MM.1S (cell line): ENCODE measurements at regions not wholly inside any gene's neighbourhood (a gene's known extent, or its start where the extent isn't known, plus 50 kb on each side); places are given as distances from the start of the nearest gene placed in this dataset.

Experiments used
- DNase-seq: peaks from one replicate; pipeline ENCODE4 v3.0.0-alpha.2; 2015
- H2AFZ ChIP-seq: fragments of 300-600 bp; sonication (generic); 2 replicates; pipeline ENCODE4 v1.6.0; 2016; ENCODE audit warnings: antibody characterized with exemption, low read length
- H3F3A ChIP-seq: fragments of 300-600 bp; sonication (generic); 2 replicates; pipeline ENCODE4 v1.6.1; 2016; ENCODE audit warnings: mild to moderate bottlenecking, antibody characterized with exemption, low read length, moderate library complexity, mixed read lengths; ENCODE audit not compliant: insufficient read depth
- H3K27ac ChIP-seq: fragments of 300-600 bp; sonication (generic); 2 replicates; pipeline ENCODE4 v1.5.1; 2016; ENCODE audit warnings: mild to moderate bottlenecking, low read length
- H3K27me3 ChIP-seq: fragments of 300-600 bp; sonication (generic); replicated peaks from 2 replicates; pipeline ENCODE4 v1.6.0; 2016; ENCODE audit warnings: low read length; ENCODE audit not compliant: insufficient read depth
- H3K36me3 ChIP-seq: fragments of 300-600 bp; sonication (generic); replicated peaks from 2 replicates; pipeline ENCODE4 v1.6.1; 2016; ENCODE audit warnings: mild to moderate bottlenecking, low read length, mixed read lengths; ENCODE audit not compliant: insufficient read depth
- H3K4me1 ChIP-seq: fragments of 300-600 bp; sonication (generic); 2 replicates; pipeline ENCODE4 v1.6.1; 2016; ENCODE audit warnings: low read length, mixed read lengths
- H3K4me2 ChIP-seq: fragments of 300-600 bp; sonication (generic); 2 replicates; pipeline ENCODE4 v1.6.0; 2016; ENCODE audit warnings: low read depth, low read length
- H3K4me3 ChIP-seq: fragments of 300-600 bp; sonication (generic); 2 replicates; pipeline ENCODE4 v1.5.1; 2016; ENCODE audit warnings: low read length, mixed read lengths
- H3K79me2 ChIP-seq: fragments of 300-600 bp; sonication (generic); 2 replicates; pipeline ENCODE4 v1.6.1; 2016; ENCODE audit warnings: mixed run types, low read length, mixed read lengths
- H3K9ac ChIP-seq: fragments of 300-600 bp; sonication (generic); 2 replicates; pipeline ENCODE4 v1.6.1; 2016; ENCODE audit warnings: low read length, mixed read lengths
- H3K9me2 ChIP-seq: fragments of 300-600 bp; sonication (generic); replicated peaks from 2 replicates; pipeline ENCODE4 v1.6.1; 2016; ENCODE audit warnings: mild to moderate bottlenecking, low read length, mixed read lengths; ENCODE audit not compliant: insufficient read depth
- H3K9me3 ChIP-seq: fragments of 300-600 bp; sonication (generic); replicated peaks from 2 replicates; pipeline ENCODE4 v1.6.1; 2016; ENCODE audit warnings: mild to moderate bottlenecking, low read length, mixed read lengths; ENCODE audit not compliant: insufficient read depth
- H4K20me1 ChIP-seq: fragments of 300-600 bp; sonication (generic); 2 replicates; pipeline ENCODE4 v1.6.1; 2016; ENCODE audit warnings: mild to moderate bottlenecking, low read length, moderate library complexity, mixed read lengths; ENCODE audit not compliant: insufficient read depth
- EZH2 ChIP-seq: fragments of 300-600 bp; sonication (generic); optimal IDR thresholded peaks from 2 replicates; pipeline ENCODE3; 2017; ENCODE audit warnings: low read depth, mild to moderate bottlenecking, antibody characterized with exemption, low read length, mixed read lengths
- EZH2phosphoT487 ChIP-seq: fragments of 300-600 bp; sonication (generic); IDR thresholded peaks from 2 replicates; pipeline ENCODE4 v1.6.1; 2018; ENCODE audit warnings: antibody characterized with exemption, low read length
- TF ChIP-seq, protein P1 (sequence below): fragments of 300-600 bp; sonication (generic); IDR thresholded peaks from 2 replicates; pipeline ENCODE4 v1.5.1; 2016; ENCODE audit warnings: antibody characterized with exemption, low read length, mixed read lengths

DNA sequence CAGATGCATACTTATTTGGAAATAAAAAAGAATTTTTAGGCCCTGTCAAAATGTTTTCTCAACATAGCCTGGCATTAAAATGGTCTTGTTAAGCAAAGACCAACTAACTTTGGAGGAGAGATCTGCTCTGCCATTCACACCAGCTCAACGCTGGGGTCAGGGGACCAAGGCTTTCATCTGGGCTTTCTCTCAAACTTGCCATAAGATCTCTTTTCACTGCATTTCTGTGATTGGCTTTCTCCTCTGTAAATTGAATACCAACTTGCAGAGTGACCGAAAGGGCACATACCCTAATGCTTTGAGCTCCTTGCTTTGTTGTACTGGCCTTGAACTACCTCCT, 71.2 kb downstream of the MYCN start:
- H3K4me2 ChIP-seq = no peak overlapping the region
- H3K79me2 ChIP-seq = no peaks in the 10 kb centered on the region
- H3K36me3 ChIP-seq = no peaks in the 10 kb centered on the region
- H3F3A ChIP-seq = peaks cover 6% of the 10 kb centered on the region; the same call in 1 of the 2 replicates
- no peak overlapping the region for H3K27ac ChIP-seq
- H4K20me1 ChIP-seq = no peaks in the 10 kb centered on the region
- H2AFZ ChIP-seq = no peak overlapping the region
- H3K9ac ChIP-seq = no peak overlapping the region
- H3K4me3 ChIP-seq = no peak overlapping the region
- H3K9me3 ChIP-seq = no peaks in the 10 kb centered on the region
- no peaks in the 10 kb centered on the region for H3K27me3 ChIP-seq
- TF ChIP-seq EZH2 (no peak), EZH2phosphoT487 (no peak)
- no peaks in the 10 kb centered on the region for H3K9me2 ChIP-seq
- H3K4me1 ChIP-seq = peaks cover 8% of the 10 kb centered on the region; the same call in 1 of the 2 replicates
- no peak for DNase-seq

DNA sequence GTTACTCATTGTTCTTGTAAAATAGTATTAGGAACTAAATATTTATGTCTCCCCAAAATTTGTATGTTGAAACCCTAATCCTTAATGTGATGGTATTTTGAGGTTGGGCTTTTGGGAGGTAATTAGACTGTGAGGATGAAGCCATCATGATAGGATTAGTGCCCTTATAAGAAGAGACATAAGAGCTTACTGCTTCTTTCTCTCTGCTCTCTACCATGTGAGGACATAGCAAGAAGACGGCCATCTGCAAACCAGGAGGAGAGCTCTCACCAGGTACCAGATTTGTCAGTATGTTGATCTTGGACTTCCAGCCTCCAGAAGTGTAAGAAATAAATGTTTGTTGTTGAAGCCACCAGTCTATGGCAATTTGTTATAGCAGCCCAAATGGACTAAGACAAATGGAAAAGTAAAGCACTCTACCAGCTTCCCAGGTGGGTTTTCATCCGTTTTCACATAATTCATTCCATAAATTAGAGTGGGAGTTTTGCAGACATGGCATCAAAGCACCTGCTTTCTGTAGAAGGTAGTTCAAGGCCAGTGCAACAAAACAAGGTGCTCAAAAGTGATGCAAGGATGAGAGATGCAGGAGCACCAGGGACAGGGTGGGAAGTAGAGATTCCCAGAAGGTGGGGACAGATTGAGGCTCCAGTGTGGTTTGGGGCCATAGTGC, 70.7 kb downstream of the MYCN start:
- Histone ChIP-seq H3K9me3 (no peaks in the 10 kb centered on the region), H3K9me2 (no peaks in the 10 kb centered on the region), H4K20me1 (no peaks in the 10 kb centered on the region), H2AFZ (no peak overlapping the region), H3K4me3 (no peak overlapping the region), H3K4me2 (no peak overlapping the region), H3K79me2 (no peaks in the 10 kb centered on the region), H3K36me3 (no peaks in the 10 kb centered on the region), H3K27ac (no peak overlapping the region), H3K4me1 (peaks cover 8% of the 10 kb centered on the region; the same call in 1 of the 2 replicates), H3F3A (peaks cover 6% of the 10 kb centered on the region; the same call in 1 of the 2 replicates), H3K9ac (no peak overlapping the region), H3K27me3 (no peaks in the 10 kb centered on the region)
- TF ChIP-seq EZH2 = no peak
- TF ChIP-seq, protein P1, sequence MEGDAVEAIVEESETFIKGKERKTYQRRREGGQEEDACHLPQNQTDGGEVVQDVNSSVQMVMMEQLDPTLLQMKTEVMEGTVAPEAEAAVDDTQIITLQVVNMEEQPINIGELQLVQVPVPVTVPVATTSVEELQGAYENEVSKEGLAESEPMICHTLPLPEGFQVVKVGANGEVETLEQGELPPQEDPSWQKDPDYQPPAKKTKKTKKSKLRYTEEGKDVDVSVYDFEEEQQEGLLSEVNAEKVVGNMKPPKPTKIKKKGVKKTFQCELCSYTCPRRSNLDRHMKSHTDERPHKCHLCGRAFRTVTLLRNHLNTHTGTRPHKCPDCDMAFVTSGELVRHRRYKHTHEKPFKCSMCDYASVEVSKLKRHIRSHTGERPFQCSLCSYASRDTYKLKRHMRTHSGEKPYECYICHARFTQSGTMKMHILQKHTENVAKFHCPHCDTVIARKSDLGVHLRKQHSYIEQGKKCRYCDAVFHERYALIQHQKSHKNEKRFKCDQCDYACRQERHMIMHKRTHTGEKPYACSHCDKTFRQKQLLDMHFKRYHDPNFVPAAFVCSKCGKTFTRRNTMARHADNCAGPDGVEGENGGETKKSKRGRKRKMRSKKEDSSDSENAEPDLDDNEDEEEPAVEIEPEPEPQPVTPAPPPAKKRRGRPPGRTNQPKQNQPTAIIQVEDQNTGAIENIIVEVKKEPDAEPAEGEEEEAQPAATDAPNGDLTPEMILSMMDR = no peak
- no peak for TF ChIP-seq EZH2phosphoT487
- DNase-seq = no peak

DNA sequence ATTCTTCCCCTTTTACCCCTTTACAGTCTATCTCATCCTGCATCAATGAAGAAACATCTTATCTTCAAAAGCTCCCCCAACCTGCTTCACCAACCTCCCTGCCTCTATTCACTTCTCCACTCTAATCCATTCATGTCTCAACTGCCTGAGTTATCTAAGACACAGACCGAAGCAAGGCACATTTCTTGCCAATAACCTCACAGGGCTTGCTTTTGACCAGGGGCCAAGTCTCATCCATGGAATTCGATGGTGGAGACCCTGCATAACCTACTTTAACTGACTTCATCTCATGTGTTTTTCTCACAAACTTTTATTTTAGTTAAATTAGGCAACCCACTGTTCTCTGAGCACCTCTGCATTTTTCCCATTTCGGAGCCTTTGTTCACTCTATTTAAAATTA, 69.7 kb downstream of the MYCN start:
- no peaks in the 10 kb centered on the region for H3K79me2 ChIP-seq
- H4K20me1 ChIP-seq = no peaks in the 10 kb centered on the region
- H3K36me3 ChIP-seq = no peaks in the 10 kb centered on the region
- TF ChIP-seq EZH2 = no peak
- TF ChIP-seq, protein P1 = no peak
- no peak for TF ChIP-seq EZH2phosphoT487
- H3K27ac ChIP-seq = no peak overlapping the region
- no peaks in the 10 kb centered on the region for H3K27me3 ChIP-seq
- no peak overlapping the region for H2AFZ ChIP-seq
- H3K4me1 ChIP-seq = peaks cover 8% of the 10 kb centered on the region; the same call in 1 of the 2 replicates
- H3F3A ChIP-seq = peaks cover 6% of the 10 kb centered on the region; the same call in 1 of the 2 replicates
- DNase-seq = no peak
- no peaks in the 10 kb centered on the region for H3K9me3 ChIP-seq
- no peak overlapping the region for H3K4me2 ChIP-seq
- H3K4me3 ChIP-seq = no peak overlapping the region
- no peaks in the 10 kb centered on the region for H3K9me2 ChIP-seq
- no peak overlapping the region for H3K9ac ChIP-seq

GRCh38 chr2:16009560-16009959, 69.2 kb downstream of the MYCN start:
- Histone ChIP-seq H3K4me1 (peaks cover 8% of the 10 kb centered on the region; the same call in 1 of the 2 replicates), H3K79me2 (no peaks in the 10 kb centered on the region), H3K27ac (no peak overlapping the region), H3K9me3 (no peaks in the 10 kb centered on the region), H3K4me3 (no peak overlapping the region), H2AFZ (no peak overlapping the region), H3K36me3 (no peaks in the 10 kb centered on the region), H3F3A (peaks cover 6% of the 10 kb centered on the region; the same call in 1 of the 2 replicates), H3K9me2 (no peaks in the 10 kb centered on the region), H3K4me2 (no peak overlapping the region), H4K20me1 (no peaks in the 10 kb centered on the region), H3K9ac (no peak overlapping the region), H3K27me3 (no peaks in the 10 kb centered on the region)
- TF ChIP-seq, protein P1 = no peak
- TF ChIP-seq EZH2 (no peak), EZH2phosphoT487 (no peak)
- DNase-seq = no peak
